GM12872 (cell line): ENCODE measurements at regions not wholly inside any gene's neighbourhood (a gene's known extent, or its start where the extent isn't known, plus 50 kb on each side); places are given as distances from the start of the nearest gene placed in this dataset.

ENCODE experiments used
- TF ChIP-seq, protein P1 (sequence below): IDR thresholded peaks from 3 replicates; pipeline ENCODE4 v1.5.1; 2011; ENCODE audit warnings: low read depth, mild to moderate bottlenecking, low read length, moderate library complexity; ENCODE audit not compliant: insufficient read depth

DNA sequence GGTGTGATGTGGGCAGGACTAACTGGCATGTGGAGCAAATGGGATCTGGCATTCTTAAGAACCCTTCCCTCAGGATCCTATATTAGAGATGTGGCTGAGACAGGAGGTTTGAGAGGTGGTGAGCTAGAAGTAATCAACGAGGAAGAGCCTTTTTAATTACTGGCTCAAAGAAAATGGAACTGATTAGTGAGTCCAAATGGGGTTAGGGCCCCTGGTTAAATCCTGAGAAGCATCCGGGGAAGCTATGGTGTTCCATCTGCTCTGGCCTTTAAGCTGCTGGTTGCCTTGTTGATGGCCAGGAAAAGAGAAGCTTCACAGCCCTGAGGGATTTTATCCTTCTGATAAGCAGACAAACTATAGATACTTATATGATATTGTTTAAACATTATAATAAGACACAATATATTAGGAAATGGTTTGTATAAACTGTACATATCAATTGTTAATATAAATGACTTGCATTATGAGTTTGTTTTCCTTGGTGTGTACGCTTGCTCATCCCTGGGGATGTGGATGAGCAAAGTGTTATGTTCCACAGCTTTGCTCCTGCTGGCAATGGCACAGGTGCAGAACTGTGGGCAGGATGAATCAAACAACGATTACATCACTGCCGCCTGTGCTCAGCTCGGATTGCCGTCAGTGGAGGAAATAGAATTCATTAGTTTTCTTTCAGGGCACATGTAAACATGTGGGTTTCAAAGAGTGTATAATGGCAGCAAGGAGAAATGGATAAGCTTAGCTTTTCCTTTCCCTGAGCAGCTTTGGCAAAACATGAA lies 328.6 kb upstream of the ARX start:
- TF ChIP-seq, protein P1, sequence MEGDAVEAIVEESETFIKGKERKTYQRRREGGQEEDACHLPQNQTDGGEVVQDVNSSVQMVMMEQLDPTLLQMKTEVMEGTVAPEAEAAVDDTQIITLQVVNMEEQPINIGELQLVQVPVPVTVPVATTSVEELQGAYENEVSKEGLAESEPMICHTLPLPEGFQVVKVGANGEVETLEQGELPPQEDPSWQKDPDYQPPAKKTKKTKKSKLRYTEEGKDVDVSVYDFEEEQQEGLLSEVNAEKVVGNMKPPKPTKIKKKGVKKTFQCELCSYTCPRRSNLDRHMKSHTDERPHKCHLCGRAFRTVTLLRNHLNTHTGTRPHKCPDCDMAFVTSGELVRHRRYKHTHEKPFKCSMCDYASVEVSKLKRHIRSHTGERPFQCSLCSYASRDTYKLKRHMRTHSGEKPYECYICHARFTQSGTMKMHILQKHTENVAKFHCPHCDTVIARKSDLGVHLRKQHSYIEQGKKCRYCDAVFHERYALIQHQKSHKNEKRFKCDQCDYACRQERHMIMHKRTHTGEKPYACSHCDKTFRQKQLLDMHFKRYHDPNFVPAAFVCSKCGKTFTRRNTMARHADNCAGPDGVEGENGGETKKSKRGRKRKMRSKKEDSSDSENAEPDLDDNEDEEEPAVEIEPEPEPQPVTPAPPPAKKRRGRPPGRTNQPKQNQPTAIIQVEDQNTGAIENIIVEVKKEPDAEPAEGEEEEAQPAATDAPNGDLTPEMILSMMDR: no peak

DNA sequence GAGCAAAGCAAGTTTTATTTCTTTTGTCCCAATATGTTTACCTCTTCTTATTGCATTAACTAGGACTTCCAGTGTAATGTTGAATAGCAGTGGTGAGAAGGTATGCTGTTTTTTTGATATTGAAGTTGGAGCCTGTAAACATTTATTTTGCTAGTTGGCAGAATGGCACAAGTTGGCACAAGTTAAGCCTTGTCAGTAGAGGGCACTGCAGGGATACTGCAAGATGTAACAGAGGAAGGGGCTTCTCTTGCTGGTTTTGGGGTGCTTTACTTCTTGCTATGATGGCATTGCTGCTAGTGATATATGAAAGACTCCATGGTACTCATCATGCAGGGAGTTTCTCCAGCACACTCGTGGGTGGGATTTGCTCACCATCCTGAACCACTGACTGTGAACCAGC lies 327.3 kb upstream of the ARX start:
- TF ChIP-seq, protein P1: no peak

DNA sequence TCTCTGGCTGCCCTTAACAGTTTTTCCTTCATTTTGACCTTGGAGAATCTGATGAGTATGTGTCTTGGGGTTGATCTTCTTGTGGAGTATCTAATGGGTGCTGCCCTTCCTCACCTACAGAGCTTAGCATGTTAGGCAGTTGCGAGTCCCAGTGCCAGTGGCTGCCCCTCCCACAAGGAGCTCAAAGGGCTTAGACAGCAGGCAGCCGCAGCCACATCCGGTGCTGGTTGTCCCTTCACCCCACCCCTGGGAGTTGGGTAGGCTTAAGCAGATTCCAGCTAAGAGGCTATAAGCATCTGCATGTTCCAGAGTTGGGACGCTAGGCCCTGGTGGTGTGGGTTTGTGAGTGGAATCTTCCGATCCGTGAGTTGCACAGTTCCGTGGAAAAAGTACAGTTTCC lies 322.1 kb upstream of the ARX start:
- TF ChIP-seq, protein P1: no peak

DNA sequence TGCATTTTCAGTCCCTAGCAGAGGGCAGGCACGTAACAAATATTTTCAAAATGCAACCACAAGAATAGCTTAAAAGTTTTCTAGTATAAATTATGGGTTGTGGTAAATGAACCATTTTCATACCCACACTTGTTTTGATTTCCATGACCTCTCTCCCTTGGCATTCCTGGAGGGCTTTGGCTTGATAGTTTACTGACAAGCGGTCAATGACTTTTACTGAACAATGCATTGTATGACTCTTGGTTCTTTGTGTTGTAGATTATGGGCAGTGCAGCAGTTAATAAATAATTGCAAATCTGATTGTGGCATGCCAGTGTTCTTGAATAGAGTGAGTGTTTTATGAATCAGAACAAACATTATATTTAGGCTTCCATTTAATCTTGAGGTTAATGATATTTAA lies 285.2 kb upstream of the ARX start:
- TF ChIP-seq, protein P1: no peak

DNA sequence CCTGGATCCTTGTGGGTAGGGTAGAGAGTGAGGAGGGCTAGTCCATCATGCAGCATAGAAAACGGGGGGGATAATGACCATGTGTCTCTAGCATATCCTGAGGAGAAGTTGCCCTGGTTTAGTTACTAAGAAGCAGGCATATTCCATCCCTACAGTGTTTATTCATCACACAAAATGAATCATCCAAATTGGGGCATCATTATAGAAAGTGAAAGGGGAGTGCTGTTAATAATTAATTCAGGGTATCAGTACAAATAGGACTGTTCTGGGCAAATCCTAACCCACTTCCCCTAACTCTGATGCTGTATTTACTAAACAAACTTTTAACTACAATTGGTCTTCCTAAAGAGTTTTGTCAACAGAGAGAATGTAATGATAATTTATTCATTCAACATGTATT lies 281.1 kb upstream of the ARX start:
- TF ChIP-seq, protein P1: no peak

DNA sequence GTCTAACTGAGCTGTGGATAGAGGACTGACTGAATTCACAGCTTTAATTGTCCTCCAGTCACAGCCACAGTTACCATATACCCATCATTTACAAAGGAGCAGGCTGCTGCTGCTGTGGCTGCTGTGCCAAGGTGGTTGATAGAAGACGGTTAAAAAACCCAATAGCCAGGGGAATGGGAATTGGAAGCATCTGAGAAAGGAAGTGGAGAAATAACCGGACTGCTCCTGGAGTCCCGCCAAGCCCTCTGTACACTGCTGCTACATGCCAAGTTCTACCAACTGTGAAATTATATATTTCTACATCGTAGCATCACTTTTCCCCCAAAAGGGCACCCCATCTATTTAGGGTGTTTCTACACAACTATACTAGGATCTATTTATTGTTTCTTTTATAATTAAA lies 279.7 kb upstream of the ARX start:
- TF ChIP-seq, protein P1: no peak

DNA sequence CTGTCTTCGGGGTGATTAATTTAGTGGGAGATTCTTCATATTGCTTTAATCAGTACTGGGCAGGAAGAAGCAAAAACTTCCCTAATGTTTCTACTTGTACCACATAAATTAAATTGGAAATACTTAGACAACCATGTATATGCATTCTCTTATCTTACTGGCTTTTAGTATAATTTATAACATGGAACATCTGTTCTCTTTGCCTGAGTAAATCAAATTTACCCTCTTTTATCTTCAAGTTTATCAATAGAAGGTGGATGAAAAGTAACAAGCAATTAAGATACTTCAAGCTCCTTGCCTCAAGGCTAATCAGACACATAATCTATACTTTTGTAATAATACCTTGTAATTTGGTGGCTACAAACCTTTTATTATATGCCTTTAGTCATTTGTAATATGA lies 274.4 kb upstream of the ARX start:
- TF ChIP-seq, protein P1: no peak

DNA sequence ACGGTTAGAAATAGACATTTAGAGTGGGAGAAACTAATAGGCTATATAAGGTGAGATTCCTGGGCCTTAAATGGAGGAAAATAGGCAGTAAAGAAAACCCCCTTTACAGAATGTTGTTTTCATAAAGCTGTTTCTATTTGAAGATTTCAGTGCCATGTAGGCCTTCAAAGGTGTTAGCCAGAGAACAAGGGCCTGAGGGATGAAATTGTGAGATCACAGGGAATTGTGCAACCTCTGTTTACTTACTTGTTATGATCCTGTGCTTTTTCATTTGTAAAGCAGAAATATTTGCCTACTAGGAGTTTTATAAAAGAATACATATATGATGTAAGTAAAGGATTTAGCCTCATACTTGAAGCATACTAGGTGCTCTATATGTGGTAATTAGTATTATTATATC lies 272.9 kb upstream of the ARX start:
- TF ChIP-seq, protein P1: no peak
